K562 (cell line): ENCODE measurements at regions not wholly inside any gene's neighbourhood (a gene's known extent, or its start where the extent isn't known, plus 50 kb on each side); places are given as distances from the start of the nearest gene placed in this dataset.

Source experiments
- ATAC-seq: fragments of 200-7000 bp; cut with Tn5 transposase; 3 replicates; pipeline ENCODE4 v1.9.1; 2020; ENCODE audit warnings: moderate library complexity
- BruUV-seq: library from RNA; stranded (reverse); fragments of 400-500 nt; replicated peaks from 2 replicates; lab custom pipeline; 2021; lab: Mats Ljungman, UMichigan
- CTCF ChIA-PET: fragments of 300-600 bp; formaldehyde crosslinking; extraction: SDS; loops from one replicate; lab custom pipeline; 2021; ENCODE audit warnings: low intra/inter-chr PET ratio; lab: Yijun Ruan, JAX
- POLR2A ChIA-PET: fragments of 300-600, 350-650 bp; sonication (Branson Sonifier 250); formaldehyde crosslinking; extraction: SDS; loops from one replicate; lab custom pipeline; 2021; ENCODE audit warnings: antibody characterized with exemption, inconsistent platforms; lab: Yijun Ruan, JAX
- DNase-seq, 4 experiments: peaks; one replicate each; pipeline versions ENCODE4 v3.0.0 to v3.0.0-alpha.2; 2011 to 2018; ENCODE audit warnings: low spot score in 3 of 4, mixed read lengths in 3 of 4; ENCODE audit errors: extremely low read depth in 1 of 4
- FAIRE-seq: peaks from 2 replicates; lab custom pipeline; 2011; peaks lifted over from hg19 to GRCh38; lab: Jason Lieb, UNC
- H2AFZ ChIP-seq: 2 replicates; pipeline ENCODE4 v1.6.0; 2011; ENCODE audit warnings: low read depth, low read length, control low read depth, inconsistent platforms
- H3K27ac ChIP-seq: fragments of 200-600 bp; 3 replicates; pipeline ENCODE4 v1.8.0; 2011; ENCODE audit warnings: low read depth, mild to moderate bottlenecking, control low read depth, inconsistent platforms, low read length, moderate library complexity, mixed read lengths; ENCODE audit errors: extremely low read depth
- H3K27me3 ChIP-seq, 2 experiments: fragments of 300-600 bp in 1 of 2; 2 replicates in 1 of 2; 3 replicates in 1 of 2; pipeline versions ENCODE4 v1.6.0 to v1.8.0; 2011; ENCODE audit warnings: inconsistent platforms in 2 of 2, low read length in 2 of 2, mild to moderate bottlenecking in 1 of 2, mixed read lengths in 1 of 2, moderate library complexity in 1 of 2; ENCODE audit not compliant: control insufficient read depth in 2 of 2, insufficient read depth in 2 of 2
- H3K36me3 ChIP-seq: fragments of 300-600 bp; 3 replicates; pipeline ENCODE4 v1.8.0; 2011; ENCODE audit warnings: mild to moderate bottlenecking, low read length, inconsistent platforms; ENCODE audit not compliant: control insufficient read depth, insufficient read depth
- H3K4me1 ChIP-seq, 2 experiments: fragments of 200-600 bp in 1 of 2; replicated peaks in 1 of 2; 2 replicates in 1 of 2; 3 replicates in 1 of 2; pipeline versions ENCODE4 v1.5.1 to v1.8.0; 2011; ENCODE audit warnings: inconsistent platforms in 2 of 2, low read length in 2 of 2, mild to moderate bottlenecking in 1 of 2, mixed read lengths in 1 of 2, moderate library complexity in 1 of 2; ENCODE audit not compliant: control insufficient read depth in 2 of 2, insufficient read depth in 2 of 2
- H3K4me2 ChIP-seq: 2 replicates; pipeline ENCODE4 v1.6.1; 2011; ENCODE audit warnings: low read length, control low read depth, inconsistent platforms, mixed read lengths; ENCODE audit not compliant: insufficient read depth
- H3K4me3 ChIP-seq: fragments of 200-600 bp; sonication (generic), shearing (Covaris generic); 2 replicates; pipeline ENCODE4 v1.5.1; 2016; ENCODE audit warnings: control low read depth, inconsistent platforms
- H3K79me2 ChIP-seq: fragments of 200-600 bp; 3 replicates; pipeline ENCODE4 v1.8.0; 2011; ENCODE audit warnings: low read length, inconsistent platforms; ENCODE audit not compliant: control insufficient read depth, insufficient read depth
- H3K9ac ChIP-seq, 2 experiments: 2 replicates each; pipeline versions ENCODE4 v1.6.0 to v1.6.1; 2011; ENCODE audit warnings: low read depth in 2 of 2, low read length in 2 of 2, control low read depth in 1 of 2, inconsistent platforms in 1 of 2, mild to moderate bottlenecking in 1 of 2, mixed read lengths in 1 of 2; ENCODE audit not compliant: insufficient read depth in 1 of 2
- H3K9me1 ChIP-seq: one replicate; pipeline ENCODE4 v1.6.0; 2011; ENCODE audit warnings: inconsistent platforms, mild to moderate bottlenecking, low read length, moderate library complexity; ENCODE audit not compliant: control insufficient read depth, insufficient read depth
- H3K9me3 ChIP-seq: replicated peaks from 2 replicates; pipeline ENCODE4 v1.5.1; 2011; ENCODE audit warnings: low read depth, low read length, inconsistent platforms; ENCODE audit not compliant: control insufficient read depth, insufficient read depth
- H4K20me1 ChIP-seq: replicated peaks from 2 replicates; pipeline ENCODE4 v1.6.1; 2011; ENCODE audit warnings: low read length, inconsistent platforms, mixed read lengths; ENCODE audit not compliant: control insufficient read depth, insufficient read depth
- DLX4 ChIP-seq: fragments of 250-450 bp; sonication (Bioruptor Pico); IDR thresholded peaks from 2 replicates; pipeline ENCODE4 v1.6.1; 2021; ENCODE audit warnings: mild to moderate bottlenecking
- E2F3 ChIP-seq: fragments of 250-450 bp; sonication (Bioruptor Pico); IDR thresholded peaks from 2 replicates; pipeline ENCODE4 v1.4.0; 2020; ENCODE audit warnings: mild to moderate bottlenecking
- GABPA ChIP-seq: fragments of 200-800 bp; sonication (Bioruptor generic); conservative IDR thresholded peaks from 2 replicates; pipeline ENCODE4 v1.6.1; 2016; ENCODE audit warnings: low read depth, missing genetic modification characterization, missing compliant biosample characterization
- HMG20A ChIP-seq: fragments of 450-650 bp; formaldehyde crosslinking; conservative IDR thresholded peaks from 2 replicates; pipeline ENCODE4 v1.4.0; 2020; ENCODE audit warnings: mild to moderate bottlenecking, mixed read lengths
- HOXB6 ChIP-seq: fragments of 250-450 bp; sonication (Bioruptor Pico); IDR thresholded peaks from 2 replicates; pipeline ENCODE4 v1.5.1; 2022; ENCODE audit warnings: mild to moderate bottlenecking, borderline replicate concordance
- MAFG ChIP-seq: fragments of 450-650 bp; conservative IDR thresholded peaks from 2 replicates; pipeline ENCODE4 v1.6.1; 2016; ENCODE audit warnings: missing genetic modification characterization, missing compliant biosample characterization
- MXI1 ChIP-seq: IDR thresholded peaks from 2 replicates; pipeline ENCODE4 v1.6.1; 2011; ENCODE audit warnings: low read depth, mild to moderate bottlenecking, improper control_type of control experiment, low read length
- SAFB2 ChIP-seq: fragments of 200-400 bp; formaldehyde crosslinking; IDR thresholded peaks from 2 replicates; pipeline ENCODE4 v1.6.1; 2018; ENCODE audit warnings: borderline replicate concordance, low read length, low read depth, moderate library complexity; ENCODE audit not compliant: severe bottlenecking
- SMAD2 ChIP-seq: fragments of 150-350 bp; IDR thresholded peaks from 2 replicates; pipeline ENCODE4 v1.6.1; 2014; ENCODE audit warnings: low read depth, mild to moderate bottlenecking, low read length
- SMAD3 ChIP-seq: fragments of 450-650 bp; formaldehyde crosslinking; conservative IDR thresholded peaks from 2 replicates; pipeline ENCODE4 v1.4.0; 2020; ENCODE audit warnings: mild to moderate bottlenecking
- TOE1 ChIP-seq, 2 experiments: fragments of 450-650 bp in 1 of 2; sonication (generic) in 1 of 2; formaldehyde crosslinking in 1 of 2; IDR thresholded peaks; 2 replicates each; pipeline versions ENCODE4 v1.7.1 to v1.8.0; 2016 to 2022; ENCODE audit warnings: borderline replicate concordance in 2 of 2, mild to moderate bottlenecking in 2 of 2, antibody characterized with exemption in 1 of 2, inconsistent platforms in 1 of 2, low read depth in 1 of 2, missing genetic modification reagents in 1 of 2, moderate library complexity in 1 of 2
- ZC3H4 ChIP-seq: sonication (generic); formaldehyde crosslinking; IDR thresholded peaks from 2 replicates; pipeline ENCODE4 v1.9.0; 2021; ENCODE audit warnings: missing genetic modification reagents, borderline replicate concordance
- ZC3H8 ChIP-seq: fragments of 450-650 bp; IDR thresholded peaks from 2 replicates; pipeline ENCODE4 v1.6.1; 2017
- ZNF175 ChIP-seq: fragments of 200-800 bp; sonication (Bioruptor generic); IDR thresholded peaks from 2 replicates; pipeline ENCODE4 v1.6.1; 2016; ENCODE audit warnings: low read depth, mild to moderate bottlenecking, missing genetic modification characterization, missing compliant biosample characterization
- ZNF253 ChIP-seq: fragments of 250-450 bp; sonication (Bioruptor Pico); conservative IDR thresholded peaks from 2 replicates; pipeline ENCODE4 v1.6.1; 2021; ENCODE audit warnings: mild to moderate bottlenecking
- ZNF699 ChIP-seq: fragments of 250-450 bp; sonication (Bioruptor Pico); IDR thresholded peaks from 2 replicates; pipeline ENCODE4 v1.8.0; 2021; ENCODE audit warnings: mild to moderate bottlenecking, moderate library complexity; ENCODE audit not compliant: insufficient replicate concordance
- WGBS: fragments of 100-300 bp; shearing (Covaris generic); methylation state at CpG from one replicate; pipeline ENCODE4 v1.1.6; 2016; ENCODE audit warnings: low coverage, mixed read lengths; ENCODE audit not compliant: insufficient coverage; ENCODE audit errors: missing lambda C conversion rate; 5-methylcytosine and 5-hydroxymethylcytosine counted together
- in situ Hi-C: fragments of 300-500 bp; cut with MboI; formaldehyde crosslinking; loops from 4 replicates; pipeline ENCODE4 v1.15.0; 2018; ENCODE audit warnings: inconsistent platforms, mixed read lengths
- intact Hi-C: fragments of 100-400 bp; cut with micrococcal nuclease; formaldehyde crosslinking; loops from 2 replicates; pipeline ENCODE4 v1.14.2; 2022

GRCh38 chr5:60445427-60445826, 254.5 kb downstream of the DEPDC1B start:
- no peak overlapping the region for H3K27ac ChIP-seq
- H3K9ac ChIP-seq: no peak overlapping the region
- H4K20me1 ChIP-seq: no peaks in the 10 kb centered on the region
- intact Hi-C loops (no loop called here), in situ Hi-C loops (no loop called here)
- no peak for TF ChIP-seq ZNF175 (CRISPR knock-in tag)
- ChIA-PET CTCF (no interaction called here), POLR2A (no interaction called here)
- H3K9me3 ChIP-seq: no peaks in the 10 kb centered on the region
- ATAC-seq (no peak), DNase-seq (no peak), FAIRE-seq (no peak)
- H3K4me3 ChIP-seq: no peak overlapping the region
- no peak overlapping the region for H2AFZ ChIP-seq
- H3K9me1 ChIP-seq: no peaks in the 10 kb centered on the region
- no peaks in the 10 kb centered on the region for H3K4me1 ChIP-seq
- H3K79me2 ChIP-seq: no peaks in the 10 kb centered on the region
- H3K4me2 ChIP-seq: no peak overlapping the region
- H3K27me3 ChIP-seq: no peaks in the 10 kb centered on the region
- H3K36me3 ChIP-seq: no peaks in the 10 kb centered on the region
- no TSS peak for BruUV-seq

- H3K4me3 ChIP-seq: no peak overlapping the region
- in situ Hi-C loops (no loop called here), intact Hi-C loops (no loop called here)
- no peak overlapping the region for H3K4me2 ChIP-seq
- ChIA-PET POLR2A (no interaction called here), CTCF (no interaction called here)
- H3K27me3 ChIP-seq: no peaks in the 10 kb centered on the region
- FAIRE-seq: no peak
- H3K79me2 ChIP-seq: no peaks in the 10 kb centered on the region
- DNase-seq: no peak
- no peak overlapping the region for H2AFZ ChIP-seq
- no peak for ATAC-seq
- no peaks in the 10 kb centered on the region for H3K36me3 ChIP-seq
- no peaks in the 10 kb centered on the region for H3K9me3 ChIP-seq
- H3K9ac ChIP-seq: no peak overlapping the region
- TF ChIP-seq HOXB6 (CRISPR knock-in tag) (no peak), HMG20A (CRISPR knock-in tag) (no peak), ZNF253 (CRISPR knock-in tag) (no peak), SAFB2 (no peak), SMAD3 (CRISPR knock-in tag) (no peak), MXI1 (no peak), TOE1 (IDR thresholded peaks at IDR 0.05; ENCODE audit: borderline replicate concordance) (no peak), TOE1 (CRISPR knock-in tag; IDR thresholded peaks at IDR 0.05; ENCODE audit: borderline replicate concordance, low read depth) (no peak), ZC3H8 (no peak), ZNF699 (no peak), ZC3H4 (CRISPR knock-in tag) (no peak), E2F3 (CRISPR knock-in tag) (no peak), GABPA (tag) (no peak), MAFG (no peak), SMAD2 (no peak), DLX4 (CRISPR knock-in tag) (no peak)
- no peaks in the 10 kb centered on the region for H4K20me1 ChIP-seq
- H3K4me1 ChIP-seq: no peaks in the 10 kb centered on the region
- WGBS: 0% methylated on average over 3 of the region's 5 CpGs
- BruUV-seq: no TSS peak
- no peak overlapping the region for H3K27ac ChIP-seq
- no peaks in the 10 kb centered on the region for H3K9me1 ChIP-seq
These were observed 255.2 kb downstream of the DEPDC1B start for GRCh38 chr5:60444661-60445360.
